Stimulated activated CD8-positive, alpha-beta memory T cell treated with anti-CD3 and anti-CD28 coated beads, Interleukin-4, amount 100 ng/mL, for 48 hours (primary cell): ENCODE measurements at regions not wholly inside any gene's neighbourhood (a gene's known extent, or its start where the extent isn't known, plus 50 kb on each side); places are given as distances from the start of the nearest gene placed in this dataset.
"Not testable (repeated sequence)": the region's sequence is repeated elsewhere in the genome, so short reads cannot be mapped to it uniquely, and the experiment has no call there.

Experiments
- DNase-seq: peaks from one replicate; pipeline ENCODE4 v3.0.0-alpha.2; 2020

DNA sequence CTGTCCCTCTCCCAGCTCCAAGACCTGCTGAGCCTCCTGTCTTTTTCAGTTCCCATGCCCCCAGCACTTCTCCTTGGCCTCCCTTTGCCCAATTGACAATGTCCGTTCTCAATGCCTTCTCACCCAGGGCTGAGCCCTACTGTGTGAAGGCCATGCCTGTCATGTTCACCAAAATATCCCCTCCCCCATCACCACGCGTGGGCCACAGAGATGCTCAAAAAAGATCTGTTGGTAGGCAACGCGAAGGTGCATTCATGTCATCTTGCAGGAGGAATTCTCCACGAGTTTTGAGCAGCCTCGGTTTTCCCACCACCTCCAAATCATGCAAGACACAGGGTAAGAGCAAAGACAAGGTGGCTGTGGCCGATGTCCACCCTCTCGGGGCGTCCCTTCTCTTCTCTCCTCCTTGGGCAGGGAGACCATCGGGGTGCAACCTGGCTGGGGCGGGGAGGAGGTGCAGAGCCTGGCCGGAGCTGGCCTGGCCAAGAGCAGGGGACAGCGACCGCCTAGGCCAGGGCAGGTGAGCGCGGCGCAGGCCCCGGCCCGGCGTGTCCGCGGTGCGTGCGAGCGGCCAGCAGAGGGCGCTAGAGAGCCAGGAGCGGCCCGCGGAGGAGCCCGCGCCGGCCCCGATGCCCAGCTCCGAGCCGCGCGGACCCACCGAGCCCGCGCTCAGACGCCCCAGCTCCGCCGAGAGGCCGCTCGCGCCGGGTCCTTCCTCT lies 56.3 kb upstream of the KRTAP5-11 start:
- DNase-seq: peak; percentile 83

DNA sequence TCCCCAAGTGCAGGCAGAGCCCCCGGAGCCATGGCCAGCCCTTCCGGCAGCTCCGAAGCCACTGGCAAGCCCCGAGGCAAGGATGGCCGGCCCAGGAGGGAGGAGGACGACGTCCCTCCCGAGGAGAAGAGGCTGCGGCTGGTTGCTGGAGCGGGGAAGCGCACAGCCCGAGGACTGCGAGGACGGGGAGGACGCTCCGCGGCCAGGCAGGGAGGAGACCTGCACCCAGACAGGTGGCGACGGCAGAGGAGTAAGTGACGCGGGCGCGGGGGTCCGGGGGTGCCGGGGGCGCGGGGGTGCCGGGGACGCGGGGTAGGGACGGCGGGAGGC lies 56.8 kb upstream of the KRTAP5-11 start:
- DNase-seq: not testable (repeated sequence)

DNA sequence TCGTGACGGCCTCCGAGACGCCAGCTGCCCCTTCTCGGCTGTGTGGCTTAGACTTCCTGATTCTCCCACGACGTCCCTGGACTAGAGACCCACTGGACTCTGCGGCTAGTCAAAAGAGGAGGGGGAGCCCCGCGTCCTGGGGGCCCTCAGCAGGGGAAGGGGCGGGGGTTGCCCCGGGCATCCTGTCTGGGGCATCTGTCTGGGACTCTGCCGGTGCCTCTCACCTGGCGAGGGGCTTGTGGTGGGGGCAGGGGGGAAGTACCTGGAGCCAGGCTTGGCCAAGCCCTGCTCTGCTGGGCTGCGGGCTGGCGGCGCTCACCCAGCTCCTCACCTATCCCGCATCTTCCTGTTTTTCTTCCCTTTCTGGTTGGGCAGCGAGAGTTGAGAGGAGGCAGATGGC lies 57.2 kb upstream of the KRTAP5-11 start:
- not testable (repeated sequence) for DNase-seq

DNA sequence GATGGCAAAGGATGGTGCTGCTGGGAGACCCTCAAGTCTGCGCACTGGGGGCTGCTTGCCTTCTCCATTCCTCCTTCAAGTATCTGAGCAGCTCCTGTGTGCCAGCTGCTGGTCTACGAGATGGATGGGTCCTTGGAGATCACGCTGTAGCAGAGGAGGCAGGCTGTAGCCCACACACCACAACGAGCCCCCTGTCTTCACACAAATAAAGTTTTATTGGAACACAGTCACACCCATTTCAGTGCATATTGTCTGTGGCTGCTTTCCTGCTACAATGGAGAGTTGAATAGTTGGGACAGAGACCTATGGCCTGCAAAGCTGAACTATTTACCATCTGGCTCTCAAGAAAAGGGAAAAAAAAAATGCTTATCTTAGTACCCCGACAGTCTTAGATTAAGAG lies 64.4 kb upstream of the KRTAP5-11 start:
- DNase-seq: not testable (repeated sequence)

DNA sequence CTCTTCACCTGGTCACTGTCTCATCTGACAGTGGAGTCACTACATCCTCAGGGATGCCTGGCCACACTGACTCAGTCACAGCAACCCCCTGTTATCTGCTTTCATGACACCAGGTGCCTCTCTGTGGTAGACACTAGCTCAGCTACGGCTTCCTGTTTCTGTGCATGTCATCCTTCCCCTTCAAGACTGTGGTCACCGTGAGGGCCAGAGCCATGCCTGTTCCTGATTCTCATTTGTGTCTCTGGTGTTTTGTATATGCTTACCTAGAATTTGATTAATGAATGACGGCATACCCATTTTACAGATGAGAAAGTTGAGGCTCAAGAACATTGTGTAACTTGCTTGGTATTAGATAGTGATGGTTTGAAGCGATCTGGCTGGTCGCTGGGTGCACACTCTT lies 70.3 kb upstream of the KRTAP5-11 start:
- DNase-seq: not testable (repeated sequence)

DNA sequence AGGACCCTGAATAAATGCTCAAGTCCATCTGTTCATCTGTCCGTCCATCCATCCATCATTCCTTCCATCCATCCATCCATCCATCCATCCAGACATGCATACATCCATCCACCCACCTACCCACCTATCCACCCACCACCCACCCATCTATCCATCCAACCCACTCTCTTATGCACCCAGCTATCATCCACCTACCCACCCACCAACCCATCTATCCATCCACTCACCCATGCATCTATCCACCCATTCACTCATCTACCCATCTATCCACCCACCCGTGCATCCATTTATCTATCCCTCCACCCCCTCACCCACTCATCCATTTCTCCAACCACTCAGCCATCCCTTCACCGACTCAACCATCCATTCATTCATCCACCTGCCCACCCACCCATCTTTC lies 71.7 kb upstream of the KRTAP5-11 start:
- not testable (repeated sequence) for DNase-seq

DNA sequence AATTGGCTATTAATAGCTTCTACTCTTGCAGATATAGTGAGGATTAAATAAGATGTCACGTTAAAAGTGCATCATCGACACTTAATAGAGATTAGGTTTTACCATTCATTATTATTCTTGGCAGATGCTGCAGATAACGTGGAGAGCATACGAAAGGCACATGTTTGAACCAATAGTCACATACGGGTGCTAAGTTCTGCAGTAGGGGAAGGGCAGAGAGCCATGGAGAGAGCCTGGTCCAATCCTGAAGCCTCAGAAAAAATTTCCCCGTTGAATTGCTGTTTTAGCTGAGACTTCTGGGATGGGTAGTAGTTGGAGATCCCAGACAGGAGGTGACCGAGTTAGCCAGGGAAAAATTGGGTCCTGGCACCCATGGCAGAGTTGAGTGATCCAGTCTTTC lies 72.4 kb upstream of the KRTAP5-11 start:
- not testable (repeated sequence) for DNase-seq

DNA sequence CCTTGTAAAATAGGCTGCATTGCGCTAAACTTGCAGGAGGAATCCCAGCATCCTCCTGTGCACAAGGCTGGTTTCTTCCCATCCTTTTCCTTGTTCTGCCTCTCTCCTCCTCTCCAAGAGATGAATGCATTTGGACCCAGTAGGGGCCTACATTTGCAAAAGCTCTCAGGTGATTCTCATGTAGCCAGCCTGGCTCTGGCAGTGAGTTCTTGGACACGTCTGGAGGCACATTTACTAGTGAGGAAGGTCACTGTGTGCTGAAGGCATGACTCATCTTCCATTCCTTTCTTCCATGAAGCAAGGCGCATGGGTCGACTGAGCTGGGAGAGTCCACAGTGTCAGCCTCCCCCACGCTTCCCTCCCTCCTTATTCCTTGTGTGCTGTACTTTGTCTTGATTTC lies 73.8 kb upstream of the KRTAP5-11 start:
- not testable (repeated sequence) for DNase-seq

DNA sequence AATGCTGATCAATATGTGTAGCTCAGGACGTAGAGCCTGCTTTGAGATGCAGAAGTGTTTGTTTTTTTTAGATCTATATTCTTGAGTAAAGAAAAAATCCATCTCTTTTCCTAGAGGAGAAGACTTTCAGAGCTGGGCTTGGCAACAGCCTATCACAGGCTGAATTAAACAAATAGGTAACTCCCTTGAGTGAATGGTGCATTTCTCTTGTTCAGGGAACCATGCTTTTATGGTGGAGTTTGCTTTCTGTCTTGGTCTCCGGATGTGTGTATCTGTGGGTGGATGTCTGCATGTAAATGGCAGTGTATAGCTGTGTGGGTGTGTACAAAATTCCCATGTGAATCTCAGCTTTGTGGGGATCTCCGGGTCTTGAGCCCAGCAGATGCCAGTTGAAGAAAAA lies 82.3 kb upstream of the KRTAP5-11 start:
- not testable (repeated sequence) for DNase-seq

DNA sequence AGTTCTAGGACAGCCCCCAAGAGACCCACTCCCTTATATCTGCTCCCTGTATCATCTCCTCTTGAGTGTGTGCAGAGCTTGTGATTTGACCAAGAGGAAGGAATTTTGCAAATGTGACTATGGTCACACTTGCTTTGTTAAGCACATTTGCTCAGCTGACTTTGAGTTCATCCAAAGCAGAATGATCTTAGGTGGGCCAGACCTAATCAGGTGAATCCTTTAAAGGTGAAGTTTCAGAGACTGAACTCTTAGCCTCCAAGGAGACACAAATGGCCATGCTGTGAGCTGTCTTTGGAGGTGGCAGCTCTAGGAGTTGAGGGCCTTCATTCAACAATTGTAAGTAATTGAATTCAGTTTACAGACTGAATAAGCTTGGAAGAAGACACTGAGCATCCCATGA lies 115.4 kb upstream of the KRTAP5-11 start:
- DNase-seq: not testable (repeated sequence)

DNA sequence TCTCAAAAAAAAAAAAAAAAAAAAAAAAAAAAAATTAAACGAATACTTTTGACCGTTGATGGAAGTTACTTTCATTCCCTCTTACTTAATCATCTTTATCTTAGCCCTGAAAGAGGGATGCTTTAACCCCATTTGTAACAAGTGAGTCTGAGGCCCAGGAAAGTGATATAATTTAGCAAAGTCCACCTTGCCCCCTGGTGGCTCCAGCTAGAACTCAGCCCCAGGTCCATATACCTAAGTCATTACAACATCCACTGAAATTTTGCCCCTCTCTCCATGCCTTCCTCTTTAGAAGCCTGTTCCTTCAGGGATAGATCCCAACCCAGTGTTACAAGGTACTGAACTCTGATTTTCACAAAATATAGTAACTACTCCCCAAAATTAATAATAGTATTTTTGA lies 116.3 kb upstream of the KRTAP5-11 start:
- not testable (repeated sequence) for DNase-seq

DNA sequence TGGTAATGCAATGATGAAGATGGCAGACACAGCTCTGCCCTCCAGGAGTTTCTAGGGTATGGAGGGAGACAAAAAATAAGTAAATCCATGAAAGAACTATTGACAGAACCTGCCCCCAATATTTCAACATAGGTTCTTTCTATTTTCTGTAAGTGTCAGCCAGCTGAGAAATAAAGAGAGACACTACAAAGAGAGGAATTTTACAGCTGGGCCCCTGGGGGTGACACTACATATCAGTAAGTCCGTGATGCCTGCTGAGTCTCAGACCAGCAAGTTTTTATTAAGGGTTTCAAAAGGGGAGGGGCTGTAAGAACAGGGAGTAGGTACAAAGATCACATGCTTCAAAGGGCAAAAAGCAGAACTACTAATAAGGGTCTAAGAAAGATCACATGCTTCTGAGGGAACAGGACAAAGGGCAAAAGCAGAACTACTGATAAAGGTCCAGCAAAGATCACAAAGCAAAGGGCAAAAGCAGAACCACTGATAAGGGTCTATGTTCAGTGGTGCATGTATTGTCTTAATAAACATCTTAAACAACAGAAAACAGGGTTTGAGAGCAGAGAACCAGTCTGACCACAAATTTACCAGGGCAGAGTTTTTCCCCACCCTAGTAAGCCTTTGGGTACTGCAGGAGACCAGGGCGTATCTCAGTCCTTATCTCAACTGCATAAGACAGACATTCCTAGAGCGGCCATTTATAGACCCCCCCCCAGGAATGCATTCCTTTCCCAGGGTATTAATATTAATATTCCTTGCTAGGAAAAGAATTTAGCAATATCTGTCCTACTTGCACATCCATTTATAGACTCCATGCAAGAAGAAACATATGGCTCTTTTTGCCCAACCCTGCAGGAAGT lies 119.0 kb upstream of the KRTAP5-11 start:
- not testable (repeated sequence) for DNase-seq

DNA sequence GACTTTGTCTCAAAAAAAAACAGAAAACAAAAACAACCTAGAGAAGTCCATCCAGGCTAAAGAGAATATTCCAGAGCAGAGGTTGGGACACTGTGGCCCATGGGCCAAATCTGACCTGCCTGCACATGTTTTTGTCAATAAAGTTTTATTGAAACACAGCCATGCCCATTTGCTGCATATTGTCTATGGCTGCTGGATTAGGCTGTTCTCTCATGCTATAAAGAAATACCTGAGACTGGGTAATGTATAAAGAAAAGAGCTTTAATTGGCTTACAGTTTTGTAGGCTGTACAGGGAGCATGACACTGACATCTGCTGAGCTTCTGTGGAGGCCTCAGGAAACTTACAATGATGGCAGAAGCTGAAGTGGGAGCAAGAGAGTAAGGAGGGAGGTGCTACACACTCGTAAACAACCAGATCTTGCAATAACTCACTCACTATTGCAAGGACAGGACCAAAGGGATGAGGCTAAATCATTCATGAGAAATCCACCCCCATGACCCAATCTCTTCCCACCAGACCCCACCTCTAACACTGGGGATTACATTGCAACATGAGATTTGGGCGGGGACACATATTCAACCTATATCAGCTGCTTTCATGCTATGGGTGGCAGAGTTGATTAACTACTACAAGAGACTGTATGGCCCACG lies 122.5 kb upstream of the KRTAP5-11 start:
- DNase-seq: not testable (repeated sequence)

DNA sequence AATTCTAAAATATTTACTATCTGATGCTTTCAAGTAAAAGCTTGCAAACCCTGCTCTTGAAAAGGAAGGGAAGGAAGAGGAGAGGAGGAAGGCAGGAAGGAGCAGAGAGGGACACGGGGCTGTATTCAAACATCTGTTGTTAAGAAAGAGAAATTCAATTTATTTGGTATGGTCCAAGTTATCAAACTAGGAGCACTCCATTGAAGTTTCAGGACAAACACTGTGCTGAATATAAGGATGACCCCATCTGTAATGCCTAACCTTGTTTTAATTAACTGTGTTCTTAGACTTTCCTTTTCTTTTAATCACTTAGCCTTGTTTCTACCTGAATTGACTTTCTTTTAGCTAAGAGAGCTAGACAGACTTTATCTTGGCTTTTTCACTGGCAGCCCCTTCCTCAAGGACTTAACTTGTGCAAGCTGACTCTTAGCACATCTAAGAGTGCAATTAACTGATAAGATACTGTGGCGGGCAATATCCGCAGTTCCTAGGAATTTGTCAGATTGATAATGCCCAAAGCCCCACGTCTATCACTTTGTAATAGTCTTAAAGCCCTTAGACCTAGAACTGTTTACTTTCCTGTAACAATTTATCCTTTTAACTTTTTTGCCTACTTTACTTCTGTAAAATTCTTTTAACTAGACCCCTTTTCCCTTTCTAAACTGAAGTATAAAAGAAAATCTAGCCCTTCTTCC lies 123.2 kb upstream of the KRTAP5-11 start:
- not testable (repeated sequence) for DNase-seq

DNA sequence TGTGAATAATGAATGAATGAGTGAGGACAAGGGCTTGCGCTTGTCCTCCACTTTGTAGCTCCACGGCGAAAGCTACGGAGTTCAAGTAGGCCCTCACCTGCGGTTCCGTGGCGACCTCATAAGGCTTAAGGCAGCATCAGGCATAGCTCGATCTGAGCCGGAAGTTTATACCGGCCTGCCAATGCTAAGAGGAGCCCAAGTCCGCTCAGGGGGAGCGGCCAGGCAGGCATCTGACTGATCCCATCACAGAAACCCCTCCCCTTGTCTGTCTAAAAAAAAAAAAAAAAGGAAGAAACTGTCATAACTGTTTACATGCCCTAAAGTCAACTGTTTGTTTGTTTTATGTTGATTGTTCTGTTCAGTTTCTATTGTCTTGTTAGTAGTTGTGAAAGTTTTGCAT lies 124.4 kb upstream of the KRTAP5-11 start:
- not testable (repeated sequence) for DNase-seq

DNA sequence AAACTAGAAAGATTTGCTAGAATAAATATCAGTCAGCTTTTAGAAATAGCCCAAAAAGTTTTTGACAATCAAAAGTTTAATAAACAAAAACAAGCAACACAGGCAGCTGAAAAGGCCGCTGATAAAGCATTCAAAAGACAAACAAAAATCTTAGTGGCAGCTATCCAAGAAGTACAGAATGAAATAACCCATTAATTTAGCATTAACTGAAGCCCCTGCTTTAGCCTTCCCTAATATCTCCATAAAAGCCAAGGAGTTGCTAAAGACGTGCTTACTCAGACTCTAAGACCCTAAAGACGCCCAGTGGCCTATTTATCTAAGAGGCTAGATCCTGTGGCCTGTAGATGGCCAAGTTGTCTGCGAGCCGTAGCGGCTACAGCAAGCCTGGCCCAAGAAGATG lies 123.5 kb upstream of the DEFB108B start:
- not testable (repeated sequence) for DNase-seq

DNA sequence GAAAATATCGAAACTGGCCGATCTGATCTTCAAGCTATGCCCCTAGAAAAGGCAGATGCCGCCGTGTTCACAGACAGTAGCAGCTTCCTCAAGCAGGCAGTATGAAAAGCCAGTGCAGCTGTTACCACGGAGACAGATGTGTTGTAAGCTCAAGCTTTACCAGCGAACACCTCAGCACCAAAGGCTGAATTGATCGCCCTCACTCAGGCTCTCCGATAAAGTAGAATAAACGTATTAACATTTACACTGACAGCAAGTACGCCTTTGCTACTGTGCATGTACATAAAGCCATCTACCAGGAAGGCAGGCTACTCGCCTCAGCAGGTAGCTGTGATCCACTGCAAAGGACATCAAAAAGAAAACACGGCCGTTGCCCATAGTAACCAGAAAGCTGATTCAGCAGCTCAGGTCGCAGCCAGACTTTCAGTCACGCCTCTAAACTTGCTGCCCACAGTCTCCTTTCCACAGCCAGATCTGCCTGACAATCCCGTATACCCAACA lies 122.8 kb upstream of the DEFB108B start:
- DNase-seq: peak; percentile 25

DNA sequence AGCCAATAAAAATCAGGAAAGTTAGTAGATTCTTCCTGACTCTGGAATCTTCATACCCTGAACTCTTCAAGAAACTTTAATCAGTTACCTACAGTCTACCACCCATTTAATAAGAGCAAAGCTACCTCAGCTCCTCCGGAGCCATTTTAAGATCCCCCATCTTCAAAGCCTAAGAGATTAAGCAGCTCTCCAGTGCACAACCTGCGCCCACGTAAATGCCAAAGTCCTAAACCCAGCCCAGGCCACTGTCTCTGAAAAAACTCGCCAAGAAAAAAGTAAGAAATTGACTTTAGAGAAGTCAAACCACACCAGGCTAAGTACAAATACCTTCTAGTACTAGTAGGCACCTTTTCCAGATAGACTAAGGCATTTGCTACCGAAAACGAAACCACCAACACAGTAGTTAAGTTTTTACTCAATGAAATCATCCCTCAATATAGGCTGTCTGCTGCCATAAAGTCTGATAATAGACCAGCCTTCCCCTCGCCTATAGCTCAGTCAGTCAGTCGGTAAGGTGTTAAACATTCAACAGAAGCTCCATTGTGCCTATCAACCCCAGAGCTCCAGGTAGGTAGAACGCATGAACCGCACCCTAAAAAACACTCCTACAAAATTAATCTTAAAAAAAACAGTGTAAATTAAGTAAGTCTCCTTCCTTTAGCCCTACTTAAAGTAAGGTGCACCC lies 122.2 kb upstream of the DEFB108B start:
- DNase-seq: not testable (repeated sequence)

DNA sequence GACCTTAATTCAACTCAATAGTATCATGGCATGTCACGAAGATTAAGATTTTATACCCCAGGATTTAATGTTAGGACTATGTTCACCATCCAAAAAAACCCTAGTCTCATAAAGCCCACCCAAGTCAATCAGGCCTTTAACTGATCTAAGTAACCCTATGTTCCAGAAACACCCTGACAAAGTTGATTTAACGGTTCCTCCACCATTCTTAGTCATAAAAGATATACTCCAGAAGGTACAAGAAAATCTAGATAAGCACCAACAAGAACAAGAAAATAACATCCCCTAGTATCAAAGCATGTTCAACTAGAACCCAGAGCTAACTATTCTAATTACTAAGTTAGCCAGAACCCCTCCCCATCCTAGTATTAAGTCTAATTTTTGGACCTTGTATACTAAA lies 120.7 kb upstream of the DEFB108B start:
- not testable (repeated sequence) for DNase-seq

DNA sequence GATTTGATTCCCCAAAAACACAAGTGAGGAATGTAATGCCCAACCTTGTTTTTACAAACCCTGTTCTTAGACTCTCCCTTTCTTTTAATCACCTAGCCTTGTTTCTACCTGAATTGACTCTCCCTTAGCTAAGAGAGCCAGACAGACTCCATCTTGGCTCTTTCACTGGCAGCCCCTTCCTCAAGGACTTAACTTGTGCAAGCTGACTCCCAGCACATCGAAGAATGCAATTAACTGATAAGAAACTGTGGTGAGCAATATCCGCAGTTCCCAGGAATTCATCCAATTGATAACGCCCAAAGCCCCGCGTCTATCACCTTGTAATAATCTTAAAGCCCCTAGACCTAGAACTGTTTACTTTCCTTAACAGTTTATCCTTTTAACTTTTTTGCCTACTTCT lies 120.2 kb upstream of the DEFB108B start:
- not testable (repeated sequence) for DNase-seq

DNA sequence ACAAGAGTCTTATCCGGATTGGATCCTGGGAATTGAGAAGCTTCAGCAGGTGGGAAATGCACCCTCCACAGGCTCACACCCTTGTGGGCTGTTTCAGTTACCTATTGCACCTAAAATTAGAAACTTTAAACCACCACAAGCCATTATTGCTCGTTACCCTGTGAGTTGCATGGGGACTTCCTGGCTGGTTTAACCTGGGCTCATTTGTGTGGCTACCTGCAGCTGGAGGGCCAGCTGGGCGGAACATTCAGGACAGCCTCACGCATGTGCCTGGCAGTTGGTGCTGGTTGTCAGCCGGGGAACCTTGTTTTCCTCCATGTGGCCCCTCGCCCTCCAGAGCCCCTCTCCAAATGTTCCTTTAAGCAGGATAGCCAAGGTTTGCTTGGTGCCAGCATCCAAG lies 118.5 kb upstream of the DEFB108B start:
- not testable (repeated sequence) for DNase-seq

DNA sequence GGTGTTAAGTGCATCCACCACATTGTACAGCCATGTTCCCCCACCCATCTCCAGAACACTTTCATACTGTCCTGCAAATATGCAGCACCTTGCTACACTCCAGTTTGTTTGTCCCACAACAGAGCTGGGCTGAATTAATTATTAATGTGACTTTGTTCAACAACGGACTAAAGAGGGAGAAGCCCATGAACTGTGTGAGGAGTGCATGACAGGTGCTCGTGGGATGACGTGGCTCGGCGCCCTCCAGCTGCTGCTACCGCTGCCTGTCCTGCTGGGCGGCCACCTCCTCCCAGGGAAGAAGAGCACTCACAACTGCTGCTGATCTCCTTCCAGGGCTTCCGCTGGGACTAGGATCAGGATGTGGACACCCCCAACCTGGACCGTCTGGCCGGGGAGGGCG lies 111.2 kb upstream of the DEFB108B start:
- not testable (repeated sequence) for DNase-seq
